HG02884 (cell line): ENCODE measurements at regions not wholly inside any gene's neighbourhood (a gene's known extent, or its start where the extent isn't known, plus 50 kb on each side); places are given as distances from the start of the nearest gene placed in this dataset.

Experiments
- ATAC-seq: cut with Tn5 transposase; IDR thresholded peaks from one replicate; pipeline ENCODE4 v1.9.1; 2021; ENCODE audit warnings: mild to moderate bottlenecking, moderate library complexity; ENCODE audit not compliant: unreplicated experiment

GRCh38 chr2:201968476-201968875 lies 65.2 kb upstream of the FZD7 start:
- ATAC-seq: no peak

GRCh38 chr2:201969241-201969937 lies 64.3 kb upstream of the FZD7 start:
- no peak for ATAC-seq

GRCh38 chr2:201969938-201970785 lies 63.5 kb upstream of the FZD7 start:
- no peak for ATAC-seq

DNA sequence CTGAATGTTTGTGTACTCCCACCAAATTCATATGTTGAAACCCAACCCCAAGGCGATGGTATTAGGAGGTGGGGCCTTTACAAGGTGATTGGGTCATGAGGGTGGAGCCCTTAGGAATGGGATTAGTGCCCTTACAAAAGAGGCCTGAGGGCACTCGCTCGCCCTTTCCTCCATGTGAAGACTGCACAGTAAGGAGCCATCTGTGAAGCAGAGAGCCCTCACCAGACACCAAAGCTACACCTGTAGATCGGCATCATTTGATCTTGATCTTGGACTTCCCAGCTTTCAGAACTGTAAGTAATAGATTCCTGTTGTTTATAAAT lies 62.9 kb upstream of the FZD7 start:
- ATAC-seq: no peak

GRCh38 chr2:201971531-201972228 lies 62.0 kb upstream of the FZD7 start:
- no peak for ATAC-seq

GRCh38 chr2:201972621-201973255 lies 60.9 kb upstream of the FZD7 start:
- ATAC-seq: no peak

GRCh38 chr2:201973305-201973928 lies 60.2 kb upstream of the FZD7 start:
- ATAC-seq: no peak

DNA sequence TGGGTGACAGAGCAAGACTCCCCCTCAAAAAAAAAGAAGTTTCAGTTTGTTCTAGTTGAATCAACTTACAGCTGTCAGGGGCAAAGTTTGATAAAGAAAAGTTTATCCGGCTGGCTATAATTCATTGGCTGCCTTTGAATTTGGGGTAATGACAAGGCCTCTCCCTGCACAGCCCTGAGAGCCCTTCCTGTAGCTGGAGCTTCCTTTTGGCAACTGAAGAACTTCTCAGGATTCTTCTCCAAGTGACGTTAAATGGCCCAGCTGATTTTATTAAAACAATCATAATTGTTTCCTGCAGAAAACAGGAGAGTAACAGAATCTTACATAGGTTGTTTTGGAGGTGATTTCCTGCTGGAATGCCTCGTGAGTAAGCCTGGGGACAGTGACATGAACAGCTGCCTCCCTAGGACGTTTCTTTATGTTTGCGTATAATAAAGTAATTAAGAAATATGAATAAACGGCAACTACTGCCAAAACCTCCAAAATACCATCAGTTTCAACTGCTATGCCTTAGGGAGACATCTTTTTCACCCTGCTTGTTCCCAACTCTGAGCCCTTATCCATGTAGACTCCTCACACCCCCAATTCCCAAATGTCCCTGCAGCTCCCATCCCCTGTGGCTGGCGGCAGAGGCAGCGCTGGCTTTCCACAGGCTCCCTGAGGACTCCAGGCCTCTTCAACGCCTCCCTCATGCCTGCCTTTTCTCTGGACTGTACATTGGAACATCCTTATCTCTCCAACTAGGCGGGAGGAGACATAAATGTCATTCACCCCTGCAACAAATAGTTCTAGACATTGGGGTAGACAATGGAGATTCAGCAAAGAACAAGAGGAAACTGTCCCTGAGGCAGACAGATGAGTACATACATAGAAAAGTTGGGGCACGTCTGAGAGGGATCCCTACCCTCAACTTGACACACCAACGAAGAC lies 59.2 kb upstream of the FZD7 start:
- no peak for ATAC-seq

- no peak for ATAC-seq
Measured at GRCh38 chr2:201975434-201975833, 58.2 kb upstream of the FZD7 start.

- no peak for ATAC-seq
Measured at GRCh38 chr2:201975964-201976612, 57.6 kb upstream of the FZD7 start.

DNA sequence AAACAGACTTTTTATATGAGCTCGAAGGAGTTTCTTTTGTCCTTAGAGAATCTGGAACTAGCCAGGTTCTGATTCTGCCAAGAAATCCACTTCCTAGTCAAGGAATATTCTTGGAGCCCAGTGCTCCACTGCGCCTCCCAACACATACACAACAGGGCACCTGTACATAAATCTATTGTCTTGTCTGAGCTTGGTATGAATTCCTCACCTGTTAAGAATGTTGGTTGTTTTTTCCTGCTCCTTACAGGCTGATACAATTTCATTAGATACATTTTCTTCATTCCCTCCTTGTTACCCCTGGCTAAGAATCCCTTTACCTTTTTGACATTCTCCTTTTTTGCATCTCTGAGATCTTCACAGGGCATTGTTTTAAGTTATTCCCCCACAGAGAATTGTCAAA lies 56.0 kb upstream of the FZD7 start:
- no peak for ATAC-seq

GRCh38 chr2:201978333-201978732 lies 55.3 kb upstream of the FZD7 start:
- ATAC-seq: no peak

DNA sequence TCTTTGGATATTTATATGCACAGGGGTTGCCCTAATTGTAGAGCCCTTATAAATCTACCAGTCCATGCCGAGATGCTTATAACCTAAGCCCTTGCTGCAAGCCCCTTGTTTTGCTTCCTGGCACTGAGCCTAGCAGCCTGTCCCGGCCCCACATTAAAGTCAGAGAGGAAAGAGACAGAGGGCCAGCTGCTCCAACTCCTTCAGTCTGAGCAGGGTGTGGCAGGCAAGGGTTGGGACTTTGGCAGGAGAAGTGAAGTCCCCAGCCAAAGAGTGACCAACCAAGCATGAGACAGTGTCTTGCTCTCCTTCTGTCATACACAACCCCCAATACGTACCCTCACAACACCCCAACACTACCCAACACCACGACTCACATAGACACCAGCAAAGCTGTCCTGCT lies 54.7 kb upstream of the FZD7 start:
- ATAC-seq: no peak

DNA sequence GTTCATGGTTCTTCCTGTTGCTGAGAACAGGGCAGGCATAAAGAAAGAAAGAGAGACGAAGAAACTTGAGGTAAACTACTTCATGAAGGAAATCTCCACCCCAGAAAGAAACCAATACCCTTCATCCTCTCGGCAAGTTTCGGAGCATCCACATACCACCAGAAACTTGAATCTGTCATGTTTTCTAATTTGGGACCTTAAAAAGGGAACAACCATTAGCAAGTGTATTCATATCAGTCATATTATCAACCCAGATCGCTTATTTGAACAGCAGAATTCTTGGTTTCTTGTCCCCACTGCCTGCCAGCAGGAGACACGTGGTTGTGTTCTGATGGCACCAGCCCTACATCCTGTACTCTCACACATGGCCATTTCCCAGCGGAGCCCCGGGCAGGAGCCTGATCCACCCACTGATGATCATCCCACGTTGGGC lies 53.2 kb upstream of the FZD7 start:
- ATAC-seq: peak; percentile 62

DNA sequence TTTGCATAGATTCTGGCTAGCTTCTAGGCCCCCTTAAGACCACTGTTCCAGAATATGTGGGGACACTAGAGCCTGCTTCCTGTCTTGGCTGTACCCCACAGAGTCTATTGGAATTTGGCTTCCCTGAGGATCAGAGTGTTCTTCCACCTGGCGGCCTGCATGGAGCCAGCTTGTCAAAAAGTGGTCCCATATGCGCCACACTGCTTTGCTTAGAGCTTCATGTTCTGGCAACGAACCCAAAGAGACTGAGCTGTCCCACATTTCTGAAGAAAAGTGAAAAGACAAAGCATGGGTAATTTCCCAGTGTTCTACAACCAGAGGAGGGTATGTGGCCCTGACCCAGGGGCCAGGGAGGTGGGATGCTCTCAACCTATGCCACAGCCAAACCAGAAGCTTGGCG lies 52.7 kb upstream of the FZD7 start:
- ATAC-seq: no peak

GRCh38 chr2:201983174-201983573 lies 50.5 kb upstream of the FZD7 start:
- no peak for ATAC-seq

DNA sequence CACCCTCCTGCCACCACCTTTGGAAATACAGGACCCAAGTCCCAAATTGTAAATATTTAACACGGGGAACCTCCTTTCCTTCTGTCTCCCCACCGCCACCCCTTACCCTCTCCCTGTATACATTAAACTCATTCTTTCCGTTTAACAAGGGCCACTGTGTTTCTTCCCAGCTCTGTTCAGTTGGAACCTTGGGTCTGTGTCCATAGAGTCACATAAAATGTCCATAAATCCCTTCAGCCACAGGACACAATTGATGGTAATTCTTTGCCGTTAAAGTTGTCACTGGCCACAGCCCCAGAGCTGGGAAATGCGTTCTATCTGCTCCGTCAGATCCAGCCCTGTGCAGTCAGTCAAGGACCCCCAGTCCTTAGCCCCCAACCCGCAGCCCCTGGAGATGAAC lies 49.9 kb upstream of the FZD7 start:
- ATAC-seq: no peak
